ENCODE measurements at regions not wholly inside any gene's neighbourhood (a gene's known extent, or its start where the extent isn't known, plus 50 kb on each side); places are given as distances from the start of the nearest gene placed in this dataset.

DNA sequence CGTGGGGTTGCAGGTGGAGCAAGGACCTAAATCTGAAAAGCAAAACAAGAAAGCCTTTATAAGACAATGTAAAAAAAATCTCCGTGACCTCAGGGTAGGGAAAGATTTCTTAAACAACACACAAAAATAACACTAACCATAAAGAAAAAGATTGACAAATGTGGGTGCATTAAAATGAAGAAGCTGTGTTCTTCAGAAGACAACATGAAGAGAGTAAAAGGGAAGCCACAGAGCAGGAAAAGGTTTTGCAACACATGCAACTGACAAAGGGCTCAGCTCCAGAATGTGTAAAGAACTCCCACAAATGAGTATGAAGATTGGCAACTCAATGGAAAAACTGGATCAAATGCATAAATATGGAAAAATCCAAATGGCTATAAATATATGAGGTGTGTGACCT lies 74.2 kb downstream of the MAGEF1 start:
- no peaks in the 10 kb centered on the region for H4K20me1 ChIP-seq (ENCODE audit: low read depth)
- H3K4me2 ChIP-seq: no peak overlapping the region
- peaks cover 7% of the 10 kb centered on the region for H3K27me3 Mint-ChIP-seq (ENCODE audit: insufficient read depth, low read depth)
- peaks cover 46% of the 10 kb centered on the region for H3F3A ChIP-seq (ENCODE audit: low read depth)
- peaks cover 49% of the 10 kb centered on the region for H3K4me1 ChIP-seq
- TF ChIP-seq CTCF (IDR thresholded peaks at IDR 0.05) (no peak), EZH2 (IDR thresholded peaks at IDR 0.05) (no peak), EZH2phosphoT487 (IDR thresholded peaks at IDR 0.05) (no peak)
- H3K79me2 ChIP-seq (ENCODE audit: low read depth): no peaks in the 10 kb centered on the region
- no peak overlapping the region for H2AFZ ChIP-seq (replicated peaks)
- H3K9me3 Mint-ChIP-seq: peaks cover 2% of the 10 kb centered on the region
- no peak overlapping the region for H3K4me3 Mint-ChIP-seq
- no peak overlapping the region for H3K9ac ChIP-seq
- no peak overlapping the region for H3K4me3 ChIP-seq
- peaks cover 30% of the 10 kb centered on the region for H3K4me1 Mint-ChIP-seq
- H3K36me3 Mint-ChIP-seq: no peaks in the 10 kb centered on the region
- H3K27ac ChIP-seq: no peak overlapping the region
- H3K27me3 ChIP-seq: no peaks in the 10 kb centered on the region
- no peak overlapping the region for H3K27ac Mint-ChIP-seq
- H3K36me3 ChIP-seq: no peaks in the 10 kb centered on the region
- no peak for DNase-seq (ENCODE audit: low spot score)
- no peaks in the 10 kb centered on the region for H3K9me3 ChIP-seq (ENCODE audit: low read depth)

DNA sequence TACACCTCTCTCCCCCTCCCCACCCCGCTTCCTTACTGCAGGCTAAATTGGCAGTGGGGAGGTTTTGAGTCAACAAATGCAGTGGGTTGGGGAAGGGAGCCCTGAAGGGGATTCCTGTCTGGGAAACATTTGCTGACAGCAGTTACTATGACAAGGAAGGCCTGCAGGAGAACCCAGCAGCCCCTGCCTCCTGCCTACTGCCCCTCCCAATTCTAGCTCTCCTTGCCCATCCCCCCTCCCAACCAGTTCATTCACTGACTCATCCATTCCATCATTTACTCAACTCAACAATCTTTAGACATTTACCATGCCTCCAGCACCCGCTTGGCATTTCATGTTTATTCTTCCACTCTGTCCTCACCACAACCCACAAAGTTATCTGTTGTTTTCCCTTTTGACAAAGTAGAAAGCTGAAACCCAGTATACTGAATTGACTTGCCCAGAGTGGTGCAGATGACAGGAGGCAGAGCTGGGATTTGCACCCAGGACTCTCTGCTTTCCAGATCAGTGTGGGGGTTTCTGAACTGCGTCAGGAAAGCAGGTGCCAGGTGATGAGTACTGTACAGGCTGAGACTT lies 75.0 kb downstream of the MAGEF1 start:
- H3K9me3 Mint-ChIP-seq: peaks cover 2% of the 10 kb centered on the region
- Histone ChIP-seq H3K27ac (peak overlapping the region; percentile 6), H3F3A (ENCODE audit: low read depth) (peaks cover 48% of the 10 kb centered on the region), H3K4me1 (peaks cover 52% of the 10 kb centered on the region), H3K9me3 (ENCODE audit: low read depth) (no peaks in the 10 kb centered on the region), H3K9ac (no peak overlapping the region), H3K4me2 (peak overlapping the region; percentile 40), H2AFZ (replicated peaks) (no peak overlapping the region), H3K27me3 (no peaks in the 10 kb centered on the region), H4K20me1 (ENCODE audit: low read depth) (no peaks in the 10 kb centered on the region), H3K4me3 (no peak overlapping the region), H3K36me3 (no peaks in the 10 kb centered on the region), H3K79me2 (ENCODE audit: low read depth) (no peaks in the 10 kb centered on the region)
- peaks cover 9% of the 10 kb centered on the region for H3K27me3 Mint-ChIP-seq (ENCODE audit: insufficient read depth, low read depth)
- peak; percentile 46 for DNase-seq (ENCODE audit: low spot score)
- H3K27ac Mint-ChIP-seq: peak overlapping the region; percentile 52
- H3K4me1 Mint-ChIP-seq: peaks cover 33% of the 10 kb centered on the region
- no peak for TF ChIP-seq EZH2phosphoT487 (IDR thresholded peaks at IDR 0.05)
- H3K36me3 Mint-ChIP-seq: no peaks in the 10 kb centered on the region
- peak overlapping the region; percentile 58 for H3K4me3 Mint-ChIP-seq

DNA sequence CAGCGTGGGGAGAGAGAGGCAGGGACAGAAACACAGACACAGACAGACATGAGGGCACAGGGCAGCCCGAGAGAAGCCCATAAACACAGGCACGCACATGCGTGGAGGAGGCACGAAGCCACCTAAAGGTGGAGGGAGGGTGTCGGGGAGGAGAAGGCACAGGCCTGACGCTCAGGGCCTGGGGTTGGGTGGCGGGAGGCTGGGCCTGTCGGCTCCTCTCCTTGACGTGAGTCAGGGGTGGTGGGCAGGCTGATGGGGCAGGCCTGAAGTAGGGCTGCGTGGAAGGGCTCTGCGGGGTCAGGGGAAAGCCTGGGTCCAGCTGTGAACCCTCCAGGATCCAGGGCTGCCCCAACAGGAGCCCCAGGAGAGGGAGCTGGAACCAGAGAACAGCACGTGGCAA lies 74.2 kb downstream of the EPHB3 start:
- peaks cover 16% of the 10 kb centered on the region for H3K27me3 Mint-ChIP-seq (ENCODE audit: insufficient read depth, low read depth)
- H3K36me3 Mint-ChIP-seq: no peaks in the 10 kb centered on the region
- Histone ChIP-seq H2AFZ (replicated peaks) (peak overlapping the region; percentile 91), H3K36me3 (no peaks in the 10 kb centered on the region), H3K4me1 (peaks cover 54% of the 10 kb centered on the region), H3F3A (ENCODE audit: low read depth) (peaks cover 52% of the 10 kb centered on the region), H3K9ac (no peak overlapping the region), H3K4me3 (no peak overlapping the region), H4K20me1 (ENCODE audit: low read depth) (no peaks in the 10 kb centered on the region), H3K9me3 (ENCODE audit: low read depth) (no peaks in the 10 kb centered on the region), H3K4me2 (peak overlapping the region; percentile 40), H3K79me2 (ENCODE audit: low read depth) (no peaks in the 10 kb centered on the region), H3K27ac (no peak overlapping the region), H3K27me3 (no peaks in the 10 kb centered on the region)
- no peak for TF ChIP-seq EZH2phosphoT487 (IDR thresholded peaks at IDR 0.05)
- no peak for TF ChIP-seq EZH2 (IDR thresholded peaks at IDR 0.05)
- no peak for TF ChIP-seq CTCF (IDR thresholded peaks at IDR 0.05)
- peak overlapping the region; percentile 10 for H3K4me3 Mint-ChIP-seq
- peaks cover 43% of the 10 kb centered on the region for H3K4me1 Mint-ChIP-seq
- H3K27ac Mint-ChIP-seq: peak overlapping the region; percentile 54
- no peak for DNase-seq (ENCODE audit: low spot score)
- H3K9me3 Mint-ChIP-seq: peaks cover 2% of the 10 kb centered on the region

GRCh38 chr3:184635126-184635525 lies 73.5 kb downstream of the EPHB3 start:
- no peak overlapping the region for H3K4me2 ChIP-seq
- H3K4me3 Mint-ChIP-seq: no peak overlapping the region
- peaks cover 50% of the 10 kb centered on the region for H3K4me1 Mint-ChIP-seq
- no peaks in the 10 kb centered on the region for H4K20me1 ChIP-seq (ENCODE audit: low read depth)
- no peak overlapping the region for H3K9ac ChIP-seq
- no peaks in the 10 kb centered on the region for H3K27me3 ChIP-seq
- H3K9me3 ChIP-seq (ENCODE audit: low read depth): no peaks in the 10 kb centered on the region
- peaks cover 60% of the 10 kb centered on the region for H3K4me1 ChIP-seq
- TF ChIP-seq EZH2phosphoT487 (IDR thresholded peaks at IDR 0.05): no peak
- no peak for TF ChIP-seq EZH2 (IDR thresholded peaks at IDR 0.05)
- no peak for TF ChIP-seq CTCF (IDR thresholded peaks at IDR 0.05)
- H3K27ac ChIP-seq: no peak overlapping the region
- peak overlapping the region; percentile 67 for H3K27ac Mint-ChIP-seq
- no peaks in the 10 kb centered on the region for H3K36me3 Mint-ChIP-seq
- H2AFZ ChIP-seq (replicated peaks): peak overlapping the region; percentile 91
- H3F3A ChIP-seq (ENCODE audit: low read depth): peaks cover 59% of the 10 kb centered on the region
- DNase-seq (ENCODE audit: low spot score): no peak
- H3K27me3 Mint-ChIP-seq (ENCODE audit: insufficient read depth, low read depth): peaks cover 13% of the 10 kb centered on the region
- H3K36me3 ChIP-seq: no peaks in the 10 kb centered on the region
- no peak overlapping the region for H3K4me3 ChIP-seq
- no peaks in the 10 kb centered on the region for H3K9me3 Mint-ChIP-seq
- no peaks in the 10 kb centered on the region for H3K79me2 ChIP-seq (ENCODE audit: low read depth)

Measured in neural progenitor cell (in vitro differentiated cells).